IMR-90 (cell line): ENCODE measurements at regions not wholly inside any gene's neighbourhood (a gene's known extent, or its start where the extent isn't known, plus 50 kb on each side); places are given as distances from the start of the nearest gene placed in this dataset.
A peak's percentile ranks its signal among the peaks of the same experiment; 100 is the strongest.

ENCODE experiments used
- ATAC-seq: fragments of 200-7000 bp; cut with Tn5 transposase; 2 replicates; pipeline ENCODE4 v1.9.1; 2020; ENCODE audit warnings: low read depth, mild to moderate bottlenecking, moderate library complexity
- BruUV-seq: library from RNA; stranded (reverse); fragments of 400-500 nt; replicated peaks from 2 replicates; lab custom pipeline; 2021; lab: Mats Ljungman, UMichigan
- CTCF ChIA-PET: fragments of 300-600 bp; formaldehyde crosslinking; extraction: SDS; loops from one replicate; lab custom pipeline; 2021; ENCODE audit warnings: antibody characterized with exemption; lab: Yijun Ruan, JAX
- POLR2A ChIA-PET: fragments of 300-600 bp; sonication (Branson Sonifier 250); formaldehyde crosslinking; loops from one replicate; lab custom pipeline; 2022; ENCODE audit warnings: antibody characterized with exemption; ENCODE audit not compliant: unreplicated experiment; lab: Charles Lee
- DNase-seq: peaks from one replicate; pipeline ENCODE4 v3.0.0; 2013
- H2AFZ ChIP-seq: replicated peaks from 2 replicates; pipeline ENCODE3; 2013; ENCODE audit warnings: low read length, mild to moderate bottlenecking; ENCODE audit not compliant: poor library complexity
- H2AK5ac ChIP-seq: 2 replicates; pipeline ENCODE4 v1.6.1; 2013; ENCODE audit warnings: low read depth, low read length, inconsistent platforms
- H2AK9ac ChIP-seq: replicated peaks from 2 replicates; pipeline ENCODE3; 2013; ENCODE audit warnings: mild to moderate bottlenecking, low read depth, low read length, moderate library complexity; ENCODE audit not compliant: poor library complexity
- H2BK120ac ChIP-seq: 2 replicates; pipeline ENCODE4 v1.6.1; 2013; ENCODE audit warnings: low read depth, low read length, inconsistent platforms
- H2BK15ac ChIP-seq: 3 replicates; pipeline ENCODE4 v1.6.1; 2013; ENCODE audit warnings: low read depth, low read length, inconsistent platforms
- H2BK20ac ChIP-seq: 2 replicates; pipeline ENCODE4 v1.6.1; 2013; ENCODE audit warnings: low read depth, mild to moderate bottlenecking, inconsistent platforms, low read length, moderate library complexity
- H2BK5ac ChIP-seq: 2 replicates; pipeline ENCODE4 v1.6.1; 2013; ENCODE audit warnings: mild to moderate bottlenecking, low read depth, low read length, inconsistent platforms; ENCODE audit not compliant: poor library complexity, severe bottlenecking
- H3K14ac ChIP-seq: replicated peaks from 2 replicates; pipeline ENCODE4 v1.6.1; 2013; ENCODE audit warnings: low read depth, low read length, inconsistent platforms
- H3K18ac ChIP-seq: 2 replicates; pipeline ENCODE4 v1.6.1; 2013; ENCODE audit warnings: low read depth, low read length, control low read depth
- H3K23ac ChIP-seq: 2 replicates; pipeline ENCODE4 v1.6.1; 2013; ENCODE audit warnings: low read depth, low read length, inconsistent platforms
- H3K27ac ChIP-seq: 2 replicates; pipeline ENCODE4 v1.5.1; 2013; ENCODE audit warnings: mild to moderate bottlenecking, control low read depth, low read length; ENCODE audit not compliant: insufficient read depth
- H3K27me3 ChIP-seq: 2 replicates; pipeline ENCODE4 v1.6.1; 2013; ENCODE audit warnings: low read length; ENCODE audit not compliant: control insufficient read depth, insufficient read depth
- H3K36me3 ChIP-seq: 2 replicates; pipeline ENCODE4 v1.6.1; 2013; ENCODE audit warnings: low read length, mixed read lengths; ENCODE audit not compliant: control insufficient read depth, insufficient read depth
- H3K4ac ChIP-seq: 2 replicates; pipeline ENCODE4 v1.6.1; 2013; ENCODE audit warnings: low read depth, low read length, inconsistent platforms
- H3K4me1 ChIP-seq: 2 replicates; pipeline ENCODE4 v1.6.1; 2013; ENCODE audit warnings: low read length, mixed read lengths; ENCODE audit not compliant: control insufficient read depth, insufficient read depth
- H3K4me2 ChIP-seq: 2 replicates; pipeline ENCODE4 v1.6.1; 2013; ENCODE audit warnings: low read depth, mild to moderate bottlenecking, control low read depth, low read length, moderate library complexity
- H3K4me3 ChIP-seq: 2 replicates; pipeline ENCODE4 v1.5.1; 2013; ENCODE audit warnings: low read depth, mild to moderate bottlenecking, control low read depth, low read length, moderate library complexity; ENCODE audit not compliant: insufficient read depth
- H3K56ac ChIP-seq: 2 replicates; pipeline ENCODE4 v1.6.1; 2013; ENCODE audit warnings: low read length, inconsistent platforms; ENCODE audit not compliant: insufficient read depth; ENCODE audit errors: extremely low read depth
- H3K79me1 ChIP-seq, 2 experiments: 2 replicates each; pipeline ENCODE4 v1.6.1; 2013; ENCODE audit warnings: low read length in 2 of 2, inconsistent platforms in 1 of 2, low read depth in 1 of 2
- H3K9ac ChIP-seq: 2 replicates; pipeline ENCODE4 v1.6.1; 2013; ENCODE audit warnings: low read depth, low read length, control low read depth
- H3K9me1 ChIP-seq: 2 replicates; pipeline ENCODE4 v1.6.1; 2013; ENCODE audit warnings: low read length, inconsistent platforms; ENCODE audit not compliant: insufficient read depth
- H3K9me3 ChIP-seq: 2 replicates; pipeline ENCODE4 v1.6.1; 2013; ENCODE audit warnings: low read length; ENCODE audit not compliant: control insufficient read depth, insufficient read depth
- H4K20me1 ChIP-seq: 2 replicates; pipeline ENCODE4 v1.6.1; 2013; ENCODE audit warnings: low read length, inconsistent platforms; ENCODE audit not compliant: insufficient read depth
- H4K5ac ChIP-seq: 2 replicates; pipeline ENCODE4 v1.6.1; 2013; ENCODE audit warnings: mild to moderate bottlenecking, low read depth, low read length, control low read depth
- H4K8ac ChIP-seq, 2 experiments: 2 replicates each; pipeline ENCODE4 v1.6.1; 2013; ENCODE audit warnings: low read depth in 2 of 2, low read length in 2 of 2, control low read depth in 1 of 2, inconsistent platforms in 1 of 2
- H4K91ac ChIP-seq: 2 replicates; pipeline ENCODE4 v1.6.1; 2013; ENCODE audit warnings: low read depth, low read length, inconsistent platforms; ENCODE audit not compliant: insufficient read depth
- BHLHE40 ChIP-seq: fragments of 150-350 bp; IDR thresholded peaks from 2 replicates; pipeline ENCODE4 v1.6.1; 2016; ENCODE audit warnings: mild to moderate bottlenecking, low read depth, low read length
- CEBPB ChIP-seq: IDR thresholded peaks from 2 replicates; pipeline ENCODE4 v1.6.1; 2012; ENCODE audit warnings: low read depth, low read length, improper control_type of control experiment
- CHD1 ChIP-seq: IDR thresholded peaks from 2 replicates; pipeline ENCODE4 v1.6.1; 2012; ENCODE audit warnings: low read depth, low read length, improper control_type of control experiment
- FOS ChIP-seq: fragments of 150-350 bp; IDR thresholded peaks from 2 replicates; pipeline ENCODE4 v1.6.1; 2016; ENCODE audit warnings: low read depth, low read length
- SMC3 ChIP-seq: fragments of 150-350 bp; IDR thresholded peaks from 2 replicates; pipeline ENCODE4 v1.6.1; 2016; ENCODE audit warnings: low read depth, mild to moderate bottlenecking, antibody characterized with exemption, low read length, moderate library complexity
- WGBS, 2 experiments: methylation state at CpG; one replicate each; pipeline versions ENCODE4 v1.1.5 to v1.1.7; 2013; ENCODE audit warnings: missing lambda C conversion rate in 2 of 2; ENCODE audit not compliant: insufficient read length in 1 of 2; ENCODE audit errors: extremely low coverage in 2 of 2; 5-methylcytosine and 5-hydroxymethylcytosine counted together
- dilution Hi-C: fragments of 300-500 bp; cut with HindIII; formaldehyde crosslinking; loops from one replicate; pipeline ENCODE4 v1.14.3; 2018; ENCODE audit warnings: low sequenced_read_pairs; ENCODE audit not compliant: unreplicated experiment
- in situ Hi-C: fragments of 300-500 bp; cut with MboI; formaldehyde crosslinking; loops from 3 replicates; pipeline ENCODE4 v1.14.3; 2019; ENCODE audit warnings: low sequenced_read_pairs, inconsistent platforms, mixed read lengths
- intact Hi-C: fragments of 100-400 bp; cut with micrococcal nuclease; formaldehyde crosslinking; loops from 2 replicates; pipeline ENCODE4 v1.10.0; 2022

GRCh38 chr6:28838289-28838633, 85.5 kb downstream of the TRIM27 start:
- Histone ChIP-seq H3K36me3 (no peaks in the 10 kb centered on the region), H3K9me1 (no peaks in the 10 kb centered on the region), H3K9me3 (no peaks in the 10 kb centered on the region), H4K8ac (no peak overlapping the region), H4K91ac (no peak overlapping the region), H3K18ac (no peak overlapping the region), H3K27me3 (no peaks in the 10 kb centered on the region), H3K4me3 (peak overlapping the region; percentile 65), H3K9ac (no peak overlapping the region), H3K23ac (no peak overlapping the region), H2BK5ac (no peak overlapping the region), H2BK20ac (no peak overlapping the region), H3K4me1 (no peaks in the 10 kb centered on the region), H3K4me2 (peak overlapping the region; percentile 92), H3K4ac (0 out of 2 replicates have a peak overlapping the region, but pooled peaks have one; percentile 5), H2AK9ac (no peak overlapping the region), H2AK5ac (no peak overlapping the region), H4K5ac (no peak overlapping the region), H3K27ac (no peak overlapping the region), H4K20me1 (peaks cover 4% of the 10 kb centered on the region), H2BK15ac (no peak overlapping the region), H3K14ac (0 out of 2 replicates have a peak overlapping the region, but pooled peaks have one; percentile 8), H2BK120ac (no peak overlapping the region), H3K56ac (no peak overlapping the region), H2AFZ (peak overlapping the region; percentile 93), H3K79me1 (no peaks in the 10 kb centered on the region)
- ChIA-PET CTCF (interaction anchor here (0.6 to 1.7 kb wide), 7 partner anchors 12 to 1216 kb away, joined by 3 to 8 read pairs (median 6); no protein-coding TSS in a partner anchor), POLR2A (no interaction called here)
- ATAC-seq (peak; percentile 77), DNase-seq (peak; percentile 70)
- intact Hi-C loops (loop anchor here (1.0 to 10.0 kb wide), 8 partner anchors 25 to 747 kb away; partner anchors contain the start of gene OR2H2), in situ Hi-C loops (loop anchor here (5.0 kb wide), 1 partner anchor 179 kb away; no protein-coding TSS in a partner anchor), dilution Hi-C loops (no loop called here)
- 0% methylated on average over 3 of the region's 11 CpGs; no CpG with 5 or more reads in 1 of the 2 experiments for WGBS, 2 experiments
- TF ChIP-seq FOS, result peak; percentile 88
- TF ChIP-seq SMC3, result 0 out of 2 replicates have a peak, but pooled peaks have one; percentile 1
- TF ChIP-seq CEBPB, result peak; percentile 50; the same call in 1 of the 2 replicates
- TF ChIP-seq BHLHE40, result 0 out of 2 replicates have a peak, but pooled peaks have one; percentile 20
- no peak for TF ChIP-seq CHD1
- BruUV-seq, result no TSS peak
